ENCODE measurements at regions not wholly inside any gene's neighbourhood (a gene's known extent, or its start where the extent isn't known, plus 50 kb on each side); places are given as distances from the start of the nearest gene placed in this dataset.

- TF ChIP-seq CTCF (IDR thresholded peaks at IDR 0.05), result no peak
- TF ChIP-seq POLR2AphosphoS5 (IDR thresholded peaks at IDR 0.05), result no peak
Measured at GRCh38 chr14:83838226-83838625, 1691.7 kb upstream of the FLRT2 start.

Measured in upper lobe of left lung (tissue), 4 donors.